ENCODE measurements at regions not wholly inside any gene's neighbourhood (a gene's known extent, or its start where the extent isn't known, plus 50 kb on each side); places are given as distances from the start of the nearest gene placed in this dataset.

- H4K20me1 ChIP-seq (ENCODE audit: control insufficient read depth, insufficient read depth, low read depth, low read length): no peaks in the 10 kb centered on the region
These were observed 340.0 kb downstream of the SPRY2 start for GRCh38 chr13:80000684-80001509.

GRCh38 chr13:79999601-80000000, 341.3 kb downstream of the SPRY2 start:
- Histone ChIP-seq H3K36me3 (ENCODE audit: control insufficient read depth, low read length) (no peaks in the 10 kb centered on the region), H3K4me3 (ENCODE audit: low read length) (no peak overlapping the region), H3K9me2 (replicated peaks; ENCODE audit: control insufficient read depth, low read length) (no peaks in the 10 kb centered on the region), H3K4me1 (ENCODE audit: control insufficient read depth, low read length) (no peaks in the 10 kb centered on the region), H3F3A (ENCODE audit: control insufficient read depth, insufficient read depth) (no peaks in the 10 kb centered on the region), H3K4me2 (ENCODE audit: low read length) (no peak overlapping the region), H4K20me1 (ENCODE audit: control insufficient read depth, insufficient read depth, low read depth, low read length) (no peaks in the 10 kb centered on the region), H3K27me3 (ENCODE audit: control insufficient read depth, low read length) (no peaks in the 10 kb centered on the region), H3K9me3 (ENCODE audit: control insufficient read depth, insufficient read depth, low read length) (no peaks in the 10 kb centered on the region), H3K27ac (ENCODE audit: low read depth, low read length) (no peak overlapping the region), H3K79me2 (ENCODE audit: control insufficient read depth, low read length) (no peaks in the 10 kb centered on the region)
- TF ChIP-seq CTCF (IDR thresholded peaks at IDR 0.05; ENCODE audit: low read depth, low read length, poor library complexity, severe bottlenecking): no peak
- no peak for TF ChIP-seq EZH2phosphoT487 (IDR thresholded peaks at IDR 0.05; ENCODE audit: borderline replicate concordance, low read length)

More at GRCh38 chr13:80000684-80001509, 340.0 kb downstream of the SPRY2 start:
- Histone ChIP-seq H3K4me1 (ENCODE audit: control insufficient read depth, low read length) (no peaks in the 10 kb centered on the region), H3K9me2 (replicated peaks; ENCODE audit: control insufficient read depth, low read length) (no peaks in the 10 kb centered on the region), H3K4me3 (ENCODE audit: low read length) (no peak overlapping the region), H3K9me3 (ENCODE audit: control insufficient read depth, insufficient read depth, low read length) (no peaks in the 10 kb centered on the region), H3K36me3 (ENCODE audit: control insufficient read depth, low read length) (no peaks in the 10 kb centered on the region), H3K27me3 (ENCODE audit: control insufficient read depth, low read length) (no peaks in the 10 kb centered on the region), H3K27ac (ENCODE audit: low read depth, low read length) (no peak overlapping the region), H3F3A (ENCODE audit: control insufficient read depth, insufficient read depth) (no peaks in the 10 kb centered on the region), H3K79me2 (ENCODE audit: control insufficient read depth, low read length) (no peaks in the 10 kb centered on the region), H3K4me2 (ENCODE audit: low read length) (no peak overlapping the region)
- TF ChIP-seq EZH2phosphoT487 (IDR thresholded peaks at IDR 0.05; ENCODE audit: borderline replicate concordance, low read length) (no peak), CTCF (IDR thresholded peaks at IDR 0.05; ENCODE audit: low read depth, low read length, poor library complexity, severe bottlenecking) (no peak)

- Histone ChIP-seq H3K27ac (ENCODE audit: low read depth, low read length) (no peak overlapping the region), H3F3A (ENCODE audit: control insufficient read depth, insufficient read depth) (no peaks in the 10 kb centered on the region), H3K9me3 (ENCODE audit: control insufficient read depth, insufficient read depth, low read length) (no peaks in the 10 kb centered on the region), H4K20me1 (ENCODE audit: control insufficient read depth, insufficient read depth, low read depth, low read length) (no peaks in the 10 kb centered on the region), H3K4me2 (ENCODE audit: low read length) (no peak overlapping the region), H3K4me1 (ENCODE audit: control insufficient read depth, low read length) (no peaks in the 10 kb centered on the region), H3K4me3 (ENCODE audit: low read length) (no peak overlapping the region), H3K79me2 (ENCODE audit: control insufficient read depth, low read length) (no peaks in the 10 kb centered on the region), H3K36me3 (ENCODE audit: control insufficient read depth, low read length) (no peaks in the 10 kb centered on the region), H3K27me3 (ENCODE audit: control insufficient read depth, low read length) (no peaks in the 10 kb centered on the region), H3K9me2 (replicated peaks; ENCODE audit: control insufficient read depth, low read length) (no peaks in the 10 kb centered on the region)
- TF ChIP-seq EZH2phosphoT487 (IDR thresholded peaks at IDR 0.05; ENCODE audit: borderline replicate concordance, low read length): no peak
- TF ChIP-seq CTCF (IDR thresholded peaks at IDR 0.05; ENCODE audit: low read depth, low read length, poor library complexity, severe bottlenecking): no peak
These were observed 342.5 kb downstream of the SPRY2 start for GRCh38 chr13:79998381-79998880.

Measured in DOHH2 (cell line).